Gastroesophageal sphincter (tissue), 3 donors: ENCODE measurements at regions not wholly inside any gene's neighbourhood (a gene's known extent, or its start where the extent isn't known, plus 50 kb on each side); places are given as distances from the start of the nearest gene placed in this dataset.

Experiments used
- CTCF ChIP-seq, 4 experiments: fragments of 200-600 bp in 2 of 4; fragments of 450-650 bp in 2 of 4; sonication (generic) in 1 of 4; IDR thresholded peaks; one replicate each; pipeline ENCODE4 v1.5.1; 2017 to 2019; ENCODE audit warnings: antibody characterized with exemption in 4 of 4, mild to moderate bottlenecking in 2 of 4, moderate library complexity in 2 of 4
- EP300 ChIP-seq: sonication (generic); formaldehyde crosslinking; IDR thresholded peaks from one replicate; pipeline ENCODE4 v1.6.1; 2017; ENCODE audit warnings: antibody characterized with exemption, mild to moderate bottlenecking

GRCh38 chrX:68910731-68911428 is 82.1 kb downstream of the EFNB1 start:
- TF ChIP-seq CTCF (IDR thresholded peaks at IDR 0.05) (no peak), EP300 (no peak)
